ENCODE measurements at regions not wholly inside any gene's neighbourhood (a gene's known extent, or its start where the extent isn't known, plus 50 kb on each side); places are given as distances from the start of the nearest gene placed in this dataset.

- TF ChIP-seq CTCF (IDR thresholded peaks at IDR 0.05; ENCODE audit: insufficient read depth, low read length, severe bottlenecking): no peak
- Histone ChIP-seq H3K4me3 (ENCODE audit: low read depth, low read length) (no peak overlapping the region), H3K27me3 (ENCODE audit: control insufficient read depth, insufficient read depth, low read length) (no peaks in the 10 kb centered on the region), H3K36me3 (ENCODE audit: control insufficient read depth, insufficient read depth, low read length) (no peaks in the 10 kb centered on the region)
- no peak for FAIRE-seq
- DNase-seq (ENCODE audit: low read depth): peak; percentile 23
Measured at GRCh38 chr20:60214901-60215815, 256.9 kb downstream of the CDH26 start.

- no peak for DNase-seq (ENCODE audit: low read depth)
- no peak for FAIRE-seq
- no peak for TF ChIP-seq CTCF (IDR thresholded peaks at IDR 0.05; ENCODE audit: insufficient read depth, low read length, severe bottlenecking)
- Histone ChIP-seq H3K36me3 (ENCODE audit: control insufficient read depth, insufficient read depth, low read length) (no peaks in the 10 kb centered on the region), H3K4me3 (ENCODE audit: low read depth, low read length) (no peak overlapping the region), H3K27me3 (ENCODE audit: control insufficient read depth, insufficient read depth, low read length) (no peaks in the 10 kb centered on the region)
Measured at GRCh38 chr20:60215816-60216730, 257.9 kb downstream of the CDH26 start.

DNA sequence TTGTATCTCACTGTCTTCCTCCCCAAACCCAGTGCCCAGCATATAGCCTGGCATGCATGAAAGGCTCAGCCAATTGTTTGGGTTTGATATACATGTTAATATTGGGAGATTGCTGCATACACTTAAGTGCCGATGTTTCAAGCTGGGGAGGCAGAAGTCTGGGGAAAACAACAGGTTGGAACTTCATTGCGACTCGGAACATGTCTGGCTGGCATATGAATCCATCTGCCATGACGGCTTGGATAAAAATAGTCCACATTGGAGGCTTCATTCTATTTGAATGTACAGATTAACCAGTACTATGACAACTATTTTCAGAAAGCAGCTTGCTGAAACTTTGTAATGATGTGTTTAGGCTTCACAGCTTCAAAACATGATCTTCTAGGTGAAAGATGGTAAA lies 261.0 kb downstream of the CDH26 start:
- no peak for TF ChIP-seq CTCF (IDR thresholded peaks at IDR 0.05; ENCODE audit: insufficient read depth, low read length, severe bottlenecking)
- FAIRE-seq (no peak), DNase-seq (ENCODE audit: low read depth) (no peak)
- no peaks in the 10 kb centered on the region for H3K27me3 ChIP-seq (ENCODE audit: control insufficient read depth, insufficient read depth, low read length)
- H3K36me3 ChIP-seq (ENCODE audit: control insufficient read depth, insufficient read depth, low read length): no peaks in the 10 kb centered on the region
- no peak overlapping the region for H3K4me3 ChIP-seq (ENCODE audit: low read depth, low read length)

- H3K4me3 ChIP-seq (ENCODE audit: low read depth, low read length): no peak overlapping the region
- no peak for TF ChIP-seq CTCF (IDR thresholded peaks at IDR 0.05; ENCODE audit: insufficient read depth, low read length, severe bottlenecking)
- DNase-seq (ENCODE audit: low read depth) (no peak), FAIRE-seq (no peak)
- no peaks in the 10 kb centered on the region for H3K27me3 ChIP-seq (ENCODE audit: control insufficient read depth, insufficient read depth, low read length)
- no peaks in the 10 kb centered on the region for H3K36me3 ChIP-seq (ENCODE audit: control insufficient read depth, insufficient read depth, low read length)
Measured at GRCh38 chr20:60219984-60220562, 261.9 kb downstream of the CDH26 start.

- FAIRE-seq: no peak
- Histone ChIP-seq H3K27me3 (ENCODE audit: control insufficient read depth, insufficient read depth, low read length) (no peaks in the 10 kb centered on the region), H3K4me3 (ENCODE audit: low read depth, low read length) (no peak overlapping the region), H3K36me3 (ENCODE audit: control insufficient read depth, insufficient read depth, low read length) (no peaks in the 10 kb centered on the region)
- TF ChIP-seq CTCF (IDR thresholded peaks at IDR 0.05; ENCODE audit: insufficient read depth, low read length, severe bottlenecking): no peak
- no peak for DNase-seq (ENCODE audit: low read depth)
Measured at GRCh38 chr20:60220706-60221105, 262.5 kb downstream of the CDH26 start.
